Ishikawa (cell line): ENCODE measurements at regions not wholly inside any gene's neighbourhood (a gene's known extent, or its start where the extent isn't known, plus 50 kb on each side); places are given as distances from the start of the nearest gene placed in this dataset.

Experiments used
- CEBPB ChIP-seq: IDR thresholded peaks from 2 replicates; pipeline ENCODE4 v1.6.1; 2012
- CREB1 ChIP-seq: IDR thresholded peaks from 2 replicates; pipeline ENCODE4 v1.6.1; 2012; ENCODE audit warnings: low read depth
- EGR1 ChIP-seq: IDR thresholded peaks from 2 replicates; pipeline ENCODE4 v1.6.1; 2012
- EP300 ChIP-seq: IDR thresholded peaks from 2 replicates; pipeline ENCODE4 v1.6.1; 2012; ENCODE audit warnings: borderline replicate concordance
- RAD21 ChIP-seq: IDR thresholded peaks from 2 replicates; pipeline ENCODE4 v1.6.1; 2012; ENCODE audit warnings: low read depth
- REST ChIP-seq: IDR thresholded peaks from 2 replicates; pipeline ENCODE4 v1.6.1; 2012; ENCODE audit warnings: low read depth, mild to moderate bottlenecking
- TAF1 ChIP-seq: IDR thresholded peaks from 2 replicates; pipeline ENCODE4 v1.6.1; 2012; ENCODE audit warnings: low read depth, mild to moderate bottlenecking
- TCF12 ChIP-seq: IDR thresholded peaks from 2 replicates; pipeline ENCODE4 v1.6.1; 2012; ENCODE audit warnings: low read depth
- USF1 ChIP-seq: IDR thresholded peaks from 2 replicates; pipeline ENCODE4 v1.6.1; 2012
- YY1 ChIP-seq: IDR thresholded peaks from 2 replicates; pipeline ENCODE4 v1.6.1; 2012; ENCODE audit warnings: low read depth
- ZBTB7A ChIP-seq: IDR thresholded peaks from 2 replicates; pipeline ENCODE4 v1.6.1; 2012; ENCODE audit warnings: low read depth
- TF ChIP-seq, protein P1 (sequence below): IDR thresholded peaks from 2 replicates; pipeline ENCODE4 v1.6.1; 2012

DNA sequence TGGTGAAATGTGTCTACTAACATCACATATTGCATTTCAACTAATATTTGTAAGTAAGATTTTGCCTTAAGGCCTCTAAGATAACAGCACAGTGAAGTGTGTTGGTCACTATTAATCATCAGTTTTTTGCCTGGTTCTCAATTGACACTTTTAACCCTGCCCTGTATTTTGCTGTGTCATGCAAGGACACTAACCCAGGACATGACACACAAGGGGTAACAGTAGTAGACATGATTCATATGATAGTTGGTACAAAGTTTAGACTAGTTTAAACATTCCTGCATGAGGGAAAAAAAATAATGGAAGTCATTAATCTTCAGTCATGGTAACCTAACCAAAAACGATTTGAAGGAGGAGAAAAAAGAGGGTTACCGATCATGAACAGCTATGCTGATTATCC is 207.0 kb downstream of the DEPDC1B start:
- TF ChIP-seq CEBPB: no peak
- TF ChIP-seq EP300: no peak
- no peak for TF ChIP-seq REST
- TF ChIP-seq ZBTB7A: no peak
- no peak for TF ChIP-seq USF1
- TF ChIP-seq, protein P1, sequence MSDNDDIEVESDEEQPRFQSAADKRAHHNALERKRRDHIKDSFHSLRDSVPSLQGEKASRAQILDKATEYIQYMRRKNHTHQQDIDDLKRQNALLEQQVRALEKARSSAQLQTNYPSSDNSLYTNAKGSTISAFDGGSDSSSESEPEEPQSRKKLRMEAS: no peak
- TF ChIP-seq YY1: no peak
- TF ChIP-seq EGR1: no peak
- no peak for TF ChIP-seq TCF12
- no peak for TF ChIP-seq CREB1
- no peak for TF ChIP-seq TAF1
- no peak for TF ChIP-seq RAD21
